ENCODE measurements at regions not wholly inside any gene's neighbourhood (a gene's known extent, or its start where the extent isn't known, plus 50 kb on each side); places are given as distances from the start of the nearest gene placed in this dataset.

DNA sequence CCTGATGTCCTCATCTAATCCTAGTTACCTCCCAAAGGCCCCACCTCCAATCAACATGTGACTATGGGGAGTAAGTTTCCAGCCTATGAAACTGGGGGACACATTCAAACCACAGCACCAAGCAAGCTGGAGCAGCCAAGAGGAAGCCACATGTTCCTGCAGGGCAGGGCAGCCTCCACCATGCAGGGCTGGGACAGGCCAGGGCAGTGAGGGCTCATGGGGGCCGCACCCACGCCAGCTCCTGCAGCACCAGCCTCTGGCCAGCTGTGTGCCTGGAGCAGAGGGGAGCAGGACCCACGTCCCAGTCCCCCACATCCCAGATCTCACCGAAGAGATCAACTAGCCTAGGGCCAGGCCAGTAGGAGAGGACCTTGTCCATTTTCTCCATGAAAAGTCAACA lies 85.9 kb upstream of the INSIG1 start:
- peaks cover 4% of the 10 kb centered on the region for H3K9me3 Mint-ChIP-seq
- H3K27ac Mint-ChIP-seq = no peak overlapping the region
- H3K27me3 Mint-ChIP-seq (ENCODE audit: low read depth) = no peaks in the 10 kb centered on the region
- H3K4me3 Mint-ChIP-seq = no peak overlapping the region
- H3K36me3 Mint-ChIP-seq (ENCODE audit: low read depth) = peaks cover 2% of the 10 kb centered on the region
- peaks cover 5% of the 10 kb centered on the region for H3K4me1 Mint-ChIP-seq (ENCODE audit: low read depth)

DNA sequence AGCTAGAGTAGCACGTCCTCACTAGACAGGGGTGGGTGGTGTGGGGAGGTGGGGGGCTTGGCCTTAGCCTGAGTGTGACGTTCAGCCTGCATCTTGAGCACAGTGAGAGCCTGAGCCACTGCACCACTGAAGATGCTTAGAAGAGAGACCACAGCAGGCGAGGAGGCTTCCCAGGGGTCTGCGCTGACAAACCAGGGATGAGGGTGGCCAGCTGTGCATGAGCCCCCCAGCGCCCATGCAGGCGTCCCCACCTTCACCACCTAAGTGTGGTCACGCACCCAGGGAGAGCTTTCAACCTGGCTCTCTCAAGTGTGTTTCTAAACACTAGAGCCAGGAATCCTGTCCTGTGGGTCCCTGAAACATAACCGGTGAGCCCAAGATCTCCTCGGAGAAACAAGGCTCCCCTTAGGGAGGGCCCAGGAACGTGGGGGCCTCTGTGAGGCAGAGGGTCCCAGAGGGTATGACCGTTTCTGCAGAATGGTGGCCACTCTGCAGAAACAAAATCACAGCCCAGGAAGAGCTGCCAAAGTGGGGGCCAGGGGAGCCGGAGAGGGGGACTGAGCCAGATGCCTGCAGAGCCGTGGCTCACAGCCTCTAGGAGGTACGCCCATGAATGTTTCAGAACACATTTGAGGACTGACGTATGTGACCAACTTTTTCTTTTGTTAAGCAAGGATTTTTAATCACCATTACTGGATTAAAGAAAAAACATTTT lies 85.2 kb upstream of the INSIG1 start:
- H3K4me3 Mint-ChIP-seq = no peak overlapping the region
- peaks cover 2% of the 10 kb centered on the region for H3K4me1 Mint-ChIP-seq (ENCODE audit: low read depth)
- H3K27me3 Mint-ChIP-seq (ENCODE audit: low read depth) = no peaks in the 10 kb centered on the region
- H3K36me3 Mint-ChIP-seq (ENCODE audit: low read depth) = no peaks in the 10 kb centered on the region
- H3K9me3 Mint-ChIP-seq = peaks cover 1% of the 10 kb centered on the region
- no peak overlapping the region for H3K27ac Mint-ChIP-seq

DNA sequence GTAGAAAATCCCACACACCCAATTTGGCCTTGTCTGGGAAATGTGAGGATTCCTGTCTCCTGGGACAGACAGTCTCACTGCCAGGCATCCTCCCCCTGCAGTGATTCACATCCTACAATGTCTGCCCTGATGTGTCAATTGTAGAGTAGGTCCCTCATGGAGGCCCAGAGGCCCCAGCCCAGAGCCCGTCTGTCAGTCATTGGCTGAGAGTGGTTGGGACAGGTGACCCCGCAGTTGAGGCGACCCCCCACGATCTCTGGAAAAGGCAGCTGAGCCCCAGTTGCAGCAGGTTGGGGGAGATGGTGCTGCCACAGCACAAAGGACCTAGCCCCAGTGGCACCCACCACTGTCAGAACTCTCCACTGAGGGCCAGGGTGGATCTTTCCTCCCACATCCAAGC lies 84.3 kb upstream of the INSIG1 start:
- no peak overlapping the region for H3K27ac Mint-ChIP-seq
- H3K4me1 Mint-ChIP-seq (ENCODE audit: low read depth) = no peaks in the 10 kb centered on the region
- H3K9me3 Mint-ChIP-seq = no peaks in the 10 kb centered on the region
- no peak overlapping the region for H3K4me3 Mint-ChIP-seq
- no peaks in the 10 kb centered on the region for H3K36me3 Mint-ChIP-seq (ENCODE audit: low read depth)
- H3K27me3 Mint-ChIP-seq (ENCODE audit: low read depth) = no peaks in the 10 kb centered on the region

DNA sequence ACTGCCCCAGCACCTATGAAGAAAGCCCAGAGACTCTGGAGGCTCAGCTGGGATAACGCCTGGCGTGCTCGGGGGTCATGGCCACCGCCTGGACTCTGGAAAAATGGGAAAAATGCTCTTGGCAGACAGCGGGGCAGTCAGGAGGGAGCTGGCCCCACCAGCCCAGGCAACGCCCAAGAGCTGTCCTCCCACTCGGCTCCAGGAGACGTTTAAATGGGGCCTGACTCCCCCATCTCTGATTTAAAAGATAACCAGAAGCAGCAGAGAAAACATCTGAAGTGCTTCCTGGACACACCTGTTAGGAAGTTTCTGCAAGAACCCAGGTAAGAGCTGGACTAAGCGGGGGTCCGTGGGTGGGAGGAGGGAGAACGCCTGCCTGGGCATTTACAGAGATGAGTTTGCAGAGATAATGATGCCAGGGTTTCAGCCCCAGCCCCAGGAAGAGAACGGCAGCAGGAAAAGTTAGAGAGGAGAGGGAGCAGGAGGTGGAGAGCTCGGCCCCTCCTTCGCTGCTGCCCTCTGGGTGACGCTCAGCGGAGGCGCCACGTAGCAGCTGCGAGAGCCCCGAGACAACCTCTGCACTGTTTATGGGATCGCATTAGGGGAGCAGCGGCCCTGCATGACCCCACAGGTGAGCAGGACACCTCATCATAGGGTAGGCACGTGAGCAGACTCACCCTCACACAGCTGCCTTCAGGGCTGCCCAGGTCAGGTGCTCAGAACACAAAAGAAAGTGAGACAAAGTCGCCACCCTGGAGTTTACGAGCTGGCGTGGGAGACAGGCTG lies 83.5 kb upstream of the INSIG1 start:
- Mint-ChIP-seq H3K4me1 (ENCODE audit: low read depth) (no peaks in the 10 kb centered on the region), H3K27ac (no peak overlapping the region), H3K9me3 (no peaks in the 10 kb centered on the region), H3K4me3 (no peak overlapping the region), H3K36me3 (ENCODE audit: low read depth) (no peaks in the 10 kb centered on the region), H3K27me3 (ENCODE audit: low read depth) (no peaks in the 10 kb centered on the region)

DNA sequence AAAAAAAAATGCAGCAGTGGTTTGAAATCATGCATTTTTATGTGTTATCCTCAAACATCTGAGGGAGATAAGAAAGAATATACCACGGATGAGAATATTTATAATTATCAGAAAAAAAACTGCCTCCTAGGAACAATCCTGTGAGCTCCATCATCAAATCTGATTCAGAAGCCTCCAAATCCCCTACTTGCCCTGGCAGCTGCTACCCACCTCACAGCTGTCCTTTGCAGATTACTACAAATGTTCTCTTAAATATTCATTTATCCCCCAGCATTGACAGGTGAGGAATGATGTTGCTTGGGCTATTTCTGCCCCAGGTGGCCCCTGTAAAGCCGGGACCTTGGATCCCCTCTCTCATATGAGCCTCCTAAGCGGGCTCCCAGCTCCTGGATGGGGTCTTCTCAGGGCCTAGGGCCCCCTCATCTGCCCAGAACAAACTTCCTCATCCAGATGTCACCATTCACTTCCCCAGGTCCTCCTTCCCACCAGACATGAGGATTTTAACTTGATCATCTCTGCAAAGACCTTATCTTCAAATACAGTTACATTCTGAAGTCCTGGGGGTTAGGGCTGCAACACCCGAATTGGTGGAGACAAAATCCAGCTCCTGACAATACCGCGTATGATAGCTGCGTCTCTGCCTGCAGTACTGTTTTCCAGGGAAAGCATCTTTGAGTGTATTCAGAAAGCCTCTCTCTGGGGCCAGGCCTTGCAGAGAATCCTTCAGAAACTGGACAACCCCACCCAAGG lies 81.9 kb upstream of the INSIG1 start:
- H3K4me3 Mint-ChIP-seq = no peak overlapping the region
- no peaks in the 10 kb centered on the region for H3K9me3 Mint-ChIP-seq
- no peaks in the 10 kb centered on the region for H3K4me1 Mint-ChIP-seq (ENCODE audit: low read depth)
- no peak overlapping the region for H3K27ac Mint-ChIP-seq
- H3K27me3 Mint-ChIP-seq (ENCODE audit: low read depth) = no peaks in the 10 kb centered on the region
- no peaks in the 10 kb centered on the region for H3K36me3 Mint-ChIP-seq (ENCODE audit: low read depth)

DNA sequence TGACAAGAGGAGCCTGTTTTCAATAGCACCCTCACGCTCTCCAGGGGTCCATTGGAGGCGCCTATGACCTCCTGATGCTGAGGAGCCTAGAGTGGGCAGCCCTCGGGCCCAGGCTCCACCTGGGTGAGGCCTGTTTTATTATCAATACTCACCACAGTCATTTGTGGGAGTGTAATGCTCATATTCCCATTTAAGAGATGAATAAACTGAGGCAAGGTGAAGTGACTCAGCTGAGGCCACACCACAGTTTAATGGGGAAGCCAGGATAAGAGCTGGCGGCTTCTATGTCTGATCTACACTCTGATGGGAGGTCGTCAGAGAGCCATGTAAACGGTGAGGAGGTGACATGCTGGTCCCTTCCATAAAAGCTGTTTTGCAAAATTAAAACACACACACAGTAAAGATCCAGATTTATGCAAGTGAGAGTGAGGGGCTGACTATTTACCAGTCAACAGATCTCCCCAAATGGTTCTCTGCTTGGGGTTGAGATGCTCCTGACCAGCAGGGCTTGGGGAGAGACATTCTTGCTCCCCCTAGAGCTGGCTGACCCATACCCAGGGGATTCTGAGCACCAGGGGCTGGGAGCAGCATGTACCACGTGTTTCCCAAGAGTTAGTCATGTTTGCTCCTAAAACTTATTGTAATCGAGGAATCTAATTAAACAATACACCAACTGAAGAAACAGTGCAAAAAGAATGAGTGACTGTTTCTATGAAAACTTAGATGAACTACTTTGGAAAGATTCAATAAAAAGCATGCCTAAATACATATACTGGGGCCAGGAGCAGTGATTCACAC lies 81.0 kb upstream of the INSIG1 start:
- H3K27ac Mint-ChIP-seq = no peak overlapping the region

DNA sequence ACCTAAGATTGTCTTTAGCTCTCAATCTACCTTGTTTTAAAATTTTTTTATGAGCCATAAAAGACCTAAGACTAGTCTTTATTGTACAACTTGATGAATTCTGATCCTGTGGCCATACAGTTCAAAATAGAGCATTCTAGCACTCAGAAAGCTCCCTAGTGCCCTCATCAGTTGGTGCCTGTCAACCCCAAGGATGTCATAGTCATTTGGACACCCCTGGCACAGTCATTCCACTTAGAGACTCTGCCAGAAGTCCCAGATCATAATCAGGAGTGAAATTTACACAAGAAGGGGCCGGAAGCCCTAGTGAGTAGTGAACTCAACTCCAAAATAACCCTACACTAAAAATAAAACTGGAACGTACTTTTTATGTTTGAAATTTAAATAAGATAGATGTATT lies 80.0 kb upstream of the INSIG1 start:
- Mint-ChIP-seq H3K4me1 (ENCODE audit: low read depth) (peaks cover 7% of the 10 kb centered on the region), H3K4me3 (no peak overlapping the region), H3K9me3 (no peaks in the 10 kb centered on the region), H3K27ac (no peak overlapping the region), H3K27me3 (ENCODE audit: low read depth) (no peaks in the 10 kb centered on the region), H3K36me3 (ENCODE audit: low read depth) (no peaks in the 10 kb centered on the region)

More for the DNA sequence above, 81.0 kb upstream of the INSIG1 start:
- H3K27me3 Mint-ChIP-seq (ENCODE audit: low read depth) = no peaks in the 10 kb centered on the region
- H3K4me1 Mint-ChIP-seq (ENCODE audit: low read depth) = peaks cover 2% of the 10 kb centered on the region
- no peak overlapping the region for H3K4me3 Mint-ChIP-seq
- no peaks in the 10 kb centered on the region for H3K36me3 Mint-ChIP-seq (ENCODE audit: low read depth)
- no peaks in the 10 kb centered on the region for H3K9me3 Mint-ChIP-seq

DNA sequence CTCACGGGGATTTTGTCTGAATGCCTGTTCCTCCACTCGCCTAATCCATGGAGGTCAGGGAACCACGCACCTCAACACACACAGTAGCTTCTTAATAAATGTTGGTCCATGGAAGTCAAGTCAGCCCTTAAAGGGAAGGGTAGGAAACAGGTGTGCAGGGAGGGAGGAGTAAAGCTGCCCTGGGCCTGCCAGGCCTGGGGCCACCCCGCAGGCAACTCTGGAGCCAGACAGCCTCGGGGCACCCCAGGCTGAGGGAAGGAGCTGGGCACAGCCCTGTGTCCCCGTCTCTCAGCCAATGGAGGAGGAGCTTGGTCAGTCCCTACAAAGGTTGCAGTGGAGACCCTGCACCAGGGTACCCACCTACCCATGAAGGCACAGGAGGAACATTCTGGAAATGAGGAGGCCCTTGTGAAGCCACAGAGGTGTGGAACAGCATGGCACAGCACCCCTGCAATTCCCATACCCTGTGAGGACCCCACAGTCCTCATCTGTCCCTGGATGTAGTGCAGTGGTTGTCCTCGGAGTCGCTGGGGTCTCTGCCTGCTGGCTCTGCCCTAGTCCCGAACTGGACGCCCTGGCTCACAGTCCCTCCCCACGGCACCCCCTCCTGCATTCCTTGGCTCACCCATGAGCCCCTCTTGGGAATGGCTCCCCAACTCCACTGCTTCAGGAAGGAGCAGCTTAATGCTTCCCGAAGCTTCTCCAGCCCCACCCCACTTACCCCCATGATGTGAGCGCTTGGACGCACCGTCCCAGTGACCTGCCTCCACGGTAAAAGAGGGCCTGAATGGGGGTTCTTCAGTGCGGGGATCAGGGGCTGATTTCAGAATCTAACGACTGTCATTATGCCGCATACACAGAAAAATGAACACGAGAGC lies 79.2 kb upstream of the INSIG1 start:
- no peaks in the 10 kb centered on the region for H3K27me3 Mint-ChIP-seq (ENCODE audit: low read depth)
- no peaks in the 10 kb centered on the region for H3K36me3 Mint-ChIP-seq (ENCODE audit: low read depth)
- peaks cover 7% of the 10 kb centered on the region for H3K4me1 Mint-ChIP-seq (ENCODE audit: low read depth)
- H3K4me3 Mint-ChIP-seq = no peak overlapping the region
- no peak overlapping the region for H3K27ac Mint-ChIP-seq
- H3K9me3 Mint-ChIP-seq = no peaks in the 10 kb centered on the region

DNA sequence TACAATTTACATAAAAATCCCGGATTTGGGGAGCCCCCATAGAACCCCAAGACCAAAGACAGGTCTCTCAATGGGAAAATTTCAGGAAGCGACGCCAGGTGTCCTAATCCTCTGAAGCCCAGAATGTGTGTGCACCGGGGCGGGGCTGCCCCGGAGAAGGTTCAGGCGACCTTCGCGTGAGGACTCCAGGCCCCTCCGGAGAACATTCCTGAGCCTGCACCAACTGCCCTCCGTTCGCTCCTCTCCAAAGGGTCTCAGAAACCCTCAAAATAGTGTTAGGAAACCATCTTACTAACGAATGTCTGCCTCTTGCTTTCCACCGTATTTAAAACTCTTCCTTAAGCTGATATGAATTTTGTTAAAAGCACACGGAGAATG lies 78.5 kb upstream of the INSIG1 start:
- H3K4me1 Mint-ChIP-seq (ENCODE audit: low read depth) = peaks cover 7% of the 10 kb centered on the region
- no peak overlapping the region for H3K27ac Mint-ChIP-seq
- no peaks in the 10 kb centered on the region for H3K9me3 Mint-ChIP-seq
- H3K36me3 Mint-ChIP-seq (ENCODE audit: low read depth) = no peaks in the 10 kb centered on the region
- H3K4me3 Mint-ChIP-seq = no peak overlapping the region
- H3K27me3 Mint-ChIP-seq (ENCODE audit: low read depth) = no peaks in the 10 kb centered on the region

DNA sequence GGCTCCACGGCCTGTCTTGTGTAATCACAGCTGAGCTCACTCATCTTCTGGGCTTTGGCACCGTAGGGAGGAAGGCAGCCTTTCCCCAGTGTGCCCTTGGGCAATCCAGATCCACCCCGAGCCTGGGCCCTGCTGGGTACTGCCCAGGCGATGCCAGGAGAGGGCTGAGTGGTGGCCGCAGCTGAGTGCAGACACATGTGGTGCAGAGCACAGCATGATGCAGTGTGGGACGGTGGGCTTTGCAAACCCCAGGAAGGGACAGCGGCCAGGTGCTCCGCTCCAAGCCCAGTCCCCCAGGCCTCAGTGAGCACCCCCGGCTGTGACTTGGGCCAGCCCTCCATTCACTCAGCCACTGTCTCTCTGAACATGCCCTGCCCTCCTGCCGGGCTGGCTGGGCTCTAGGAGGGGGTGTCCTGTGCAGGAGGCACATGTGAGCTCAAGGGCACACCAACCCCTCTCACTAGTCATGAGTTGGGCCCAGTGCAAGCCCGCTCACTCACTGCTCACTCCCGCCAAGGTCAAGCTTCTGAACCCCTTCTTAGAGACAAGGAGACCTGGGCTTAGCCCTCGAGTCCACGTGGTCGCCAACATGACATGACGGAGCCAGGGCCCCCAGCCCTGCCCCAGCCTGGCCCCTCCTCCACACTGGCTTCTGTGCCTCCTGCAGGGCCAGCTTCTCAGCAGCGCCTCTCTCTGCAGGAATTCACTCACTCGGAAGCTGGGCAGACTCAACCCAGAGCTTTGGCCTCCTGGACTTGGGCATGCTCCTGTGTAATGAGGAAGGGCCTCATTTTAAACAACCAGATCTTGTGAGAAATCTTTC lies 77.5 kb upstream of the INSIG1 start:
- peaks cover 7% of the 10 kb centered on the region for H3K4me1 Mint-ChIP-seq (ENCODE audit: low read depth)
- H3K36me3 Mint-ChIP-seq (ENCODE audit: low read depth) = no peaks in the 10 kb centered on the region

DNA sequence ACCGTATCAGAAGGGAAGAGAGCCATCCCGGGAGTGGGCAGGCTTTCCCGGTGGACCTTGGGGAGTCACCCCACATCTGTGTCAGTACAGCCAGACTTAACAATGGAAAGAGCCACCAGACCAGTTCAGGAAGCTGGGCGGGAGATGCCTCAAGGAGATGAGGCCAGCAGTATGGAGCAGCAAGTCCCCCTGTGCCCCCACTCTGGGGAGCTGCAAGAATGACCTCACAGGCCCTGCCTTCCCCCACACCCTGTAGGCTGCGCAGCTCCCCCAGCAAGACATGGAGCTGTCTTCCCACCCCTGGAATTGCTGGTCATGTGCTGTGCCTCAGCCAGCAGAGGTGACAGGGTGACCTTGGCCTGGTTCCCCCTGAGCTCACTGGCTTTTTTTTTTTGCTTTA lies 76.8 kb upstream of the INSIG1 start:
- Mint-ChIP-seq H3K4me1 (ENCODE audit: low read depth) (peaks cover 7% of the 10 kb centered on the region), H3K27me3 (ENCODE audit: low read depth) (peaks cover 5% of the 10 kb centered on the region), H3K4me3 (no peak overlapping the region), H3K27ac (no peak overlapping the region), H3K36me3 (ENCODE audit: low read depth) (no peaks in the 10 kb centered on the region), H3K9me3 (no peaks in the 10 kb centered on the region)

More for the DNA sequence above, 77.5 kb upstream of the INSIG1 start:
- Mint-ChIP-seq H3K27me3 (ENCODE audit: low read depth) (no peaks in the 10 kb centered on the region), H3K4me3 (no peak overlapping the region), H3K27ac (no peak overlapping the region), H3K9me3 (no peaks in the 10 kb centered on the region)

DNA sequence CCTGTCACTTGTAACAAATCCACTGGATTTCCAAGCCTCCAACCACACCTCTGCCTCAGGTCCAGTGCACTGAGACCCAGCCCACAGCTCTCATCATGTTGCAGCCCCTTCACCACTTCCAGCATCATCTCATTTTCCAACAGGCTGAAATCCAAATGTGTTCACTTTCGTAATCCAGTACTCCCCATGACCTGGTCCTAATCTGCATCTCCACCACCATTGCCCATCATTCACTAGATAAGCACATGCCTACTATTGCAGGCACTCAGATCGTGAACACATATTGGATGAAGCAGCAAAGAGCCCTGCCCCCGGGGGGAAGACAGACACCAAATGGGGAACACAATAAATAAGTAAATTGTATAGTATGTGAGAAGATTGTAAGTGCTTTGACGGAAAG lies 76.1 kb upstream of the INSIG1 start:
- H3K4me3 Mint-ChIP-seq = no peak overlapping the region
- H3K27me3 Mint-ChIP-seq (ENCODE audit: low read depth) = peaks cover 6% of the 10 kb centered on the region
- H3K36me3 Mint-ChIP-seq (ENCODE audit: low read depth) = no peaks in the 10 kb centered on the region
- no peak overlapping the region for H3K27ac Mint-ChIP-seq
- no peaks in the 10 kb centered on the region for H3K9me3 Mint-ChIP-seq
- peaks cover 7% of the 10 kb centered on the region for H3K4me1 Mint-ChIP-seq (ENCODE audit: low read depth)

DNA sequence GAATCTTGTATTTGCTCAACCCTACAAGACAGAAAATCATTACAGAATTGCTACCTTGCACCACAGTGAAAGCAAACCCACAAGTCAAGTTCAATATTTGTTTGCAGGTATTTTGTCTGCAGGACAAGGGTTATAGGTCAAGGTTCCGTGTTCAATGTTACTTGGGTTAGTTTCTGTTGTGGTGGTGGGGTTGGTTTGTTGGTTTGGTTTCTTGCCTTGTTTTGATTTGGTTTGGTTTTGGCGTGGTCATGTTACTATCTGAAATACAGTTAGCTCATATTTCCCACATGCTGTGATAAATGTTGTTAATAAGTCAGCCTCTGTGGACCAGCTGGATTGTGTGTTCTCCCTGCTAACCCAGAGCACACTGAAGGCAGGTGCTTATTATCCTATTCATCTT lies 75.6 kb upstream of the INSIG1 start:
- Mint-ChIP-seq H3K4me3 (no peak overlapping the region), H3K27me3 (ENCODE audit: low read depth) (peaks cover 6% of the 10 kb centered on the region), H3K4me1 (ENCODE audit: low read depth) (peaks cover 7% of the 10 kb centered on the region), H3K27ac (no peak overlapping the region), H3K9me3 (no peaks in the 10 kb centered on the region), H3K36me3 (ENCODE audit: low read depth) (no peaks in the 10 kb centered on the region)

Data from T-helper 1 cell treated with Interleukin-12 subunit alpha and Interleukin-12 subunit beta and Interleukin-4 antibody, amounts not matched to agents 30 μg/mL and 1 μg/mL, for 36 hours (primary cell).